Mesenchymal stem cell (in vitro differentiated cells and primary cell): ENCODE measurements at regions not wholly inside any gene's neighbourhood (a gene's known extent, or its start where the extent isn't known, plus 50 kb on each side); places are given as distances from the start of the nearest gene placed in this dataset.

Source experiments
- DNase-seq: peaks from one replicate; pipeline ENCODE4 v3.0.0-alpha.2; 2013
- H2AFZ ChIP-seq: one replicate; pipeline ENCODE4 v1.6.1; 2013; ENCODE audit warnings: low read depth, mild to moderate bottlenecking, control low read depth, inconsistent platforms, low read length, moderate library complexity
- H2AK5ac ChIP-seq: 2 replicates; pipeline ENCODE4 v1.6.1; 2013; ENCODE audit warnings: low read length, moderate library complexity, mild to moderate bottlenecking, inconsistent platforms; ENCODE audit not compliant: severe bottlenecking
- H2BK120ac ChIP-seq: one replicate; pipeline ENCODE4 v1.6.1; 2013; ENCODE audit warnings: low read depth, mild to moderate bottlenecking, inconsistent platforms, low read length, moderate library complexity
- H2BK12ac ChIP-seq, 2 experiments: one replicate each; pipeline ENCODE4 v1.6.1; 2013; ENCODE audit warnings: inconsistent platforms in 2 of 2, low read length in 2 of 2, mild to moderate bottlenecking in 2 of 2, moderate library complexity in 2 of 2, control low read depth in 1 of 2
- H2BK15ac ChIP-seq: one replicate; pipeline ENCODE4 v1.6.1; 2013; ENCODE audit warnings: mild to moderate bottlenecking, low read depth, inconsistent platforms; ENCODE audit not compliant: poor library complexity, severe bottlenecking
- H2BK5ac ChIP-seq: 2 replicates; pipeline ENCODE4 v1.6.1; 2013; ENCODE audit warnings: low read depth, mild to moderate bottlenecking, low read length, control low read depth, inconsistent platforms; ENCODE audit not compliant: poor library complexity, severe bottlenecking
- H3K14ac ChIP-seq, 2 experiments: one replicate each; pipeline ENCODE4 v1.6.1; 2013; ENCODE audit warnings: inconsistent platforms in 2 of 2, low read length in 2 of 2, control low read depth in 1 of 2, mild to moderate bottlenecking in 1 of 2, moderate library complexity in 1 of 2
- H3K18ac ChIP-seq, 2 experiments: one replicate each; pipeline ENCODE4 v1.6.1; 2013; ENCODE audit warnings: inconsistent platforms in 2 of 2, low read length in 2 of 2, control low read depth in 1 of 2, low read depth in 1 of 2, mild to moderate bottlenecking in 1 of 2
- H3K23ac ChIP-seq, 2 experiments: one replicate each; pipeline ENCODE4 v1.6.1; 2013; ENCODE audit warnings: inconsistent platforms in 2 of 2, low read length in 2 of 2, mild to moderate bottlenecking in 2 of 2, moderate library complexity in 2 of 2, control low read depth in 1 of 2
- H3K27ac ChIP-seq: 2 replicates; pipeline ENCODE4 v1.5.1; 2013; ENCODE audit warnings: mild to moderate bottlenecking, moderate library complexity, low read length, control low read depth, inconsistent platforms; ENCODE audit not compliant: poor library complexity, severe bottlenecking
- H3K27me3 ChIP-seq, 2 experiments: 2 replicates each; pipeline versions ENCODE4 v1.6.1 to v1.7.0; 2013; ENCODE audit warnings: low read length in 2 of 2, mild to moderate bottlenecking in 2 of 2, moderate library complexity in 2 of 2, control low read depth in 1 of 2, inconsistent platforms in 1 of 2; ENCODE audit not compliant: control insufficient read depth in 1 of 2, insufficient read depth in 1 of 2
- H3K36me3 ChIP-seq, 2 experiments: 2 replicates each; pipeline versions ENCODE4 v1.6.1 to v1.7.0; 2013; ENCODE audit warnings: low read length in 2 of 2, control low read depth in 1 of 2, inconsistent platforms in 1 of 2, low read depth in 1 of 2, mild to moderate bottlenecking in 1 of 2; ENCODE audit not compliant: insufficient read depth in 2 of 2, control insufficient read depth in 1 of 2
- H3K4ac ChIP-seq, 2 experiments: one replicate each; pipeline ENCODE4 v1.6.1; 2013; ENCODE audit warnings: inconsistent platforms in 2 of 2, low read length in 2 of 2, mild to moderate bottlenecking in 2 of 2, moderate library complexity in 2 of 2, control low read depth in 1 of 2, low read depth in 1 of 2
- H3K4me1 ChIP-seq: 2 replicates; pipeline ENCODE4 v1.6.1; 2013; ENCODE audit warnings: low read depth, low read length, control low read depth; ENCODE audit not compliant: control insufficient read depth, insufficient read depth
- H3K4me2 ChIP-seq: 2 replicates; pipeline ENCODE4 v1.6.1; 2013; ENCODE audit warnings: low read length, mild to moderate bottlenecking, inconsistent platforms; ENCODE audit not compliant: poor library complexity, severe bottlenecking
- H3K4me3 ChIP-seq, 2 experiments: 2 replicates each; pipeline versions ENCODE4 v1.5.1 to v1.7.0; 2013; ENCODE audit warnings: low read length in 2 of 2, mild to moderate bottlenecking in 2 of 2, control low read depth in 1 of 2, low read depth in 1 of 2; ENCODE audit not compliant: insufficient read depth in 1 of 2
- H3K79me1 ChIP-seq: replicated peaks from 2 replicates; pipeline ENCODE4 v1.6.1; 2013; ENCODE audit warnings: mild to moderate bottlenecking, control low read depth, low read length, inconsistent platforms; ENCODE audit not compliant: poor library complexity, severe bottlenecking
- H3K9ac ChIP-seq: 2 replicates; pipeline ENCODE4 v1.7.0; 2013; ENCODE audit warnings: mild to moderate bottlenecking, low read length, moderate library complexity
- H3K9me3 ChIP-seq: 2 replicates; pipeline ENCODE4 v1.7.0; 2013; ENCODE audit warnings: mild to moderate bottlenecking, low read length; ENCODE audit not compliant: control insufficient read depth
- H4K8ac ChIP-seq: one replicate; pipeline ENCODE4 v1.6.1; 2013; ENCODE audit warnings: inconsistent platforms, mild to moderate bottlenecking, low read length, moderate library complexity
- H4K91ac ChIP-seq: one replicate; pipeline ENCODE4 v1.6.1; 2013; ENCODE audit warnings: mild to moderate bottlenecking, low read length, inconsistent platforms
- WGBS: methylation state at CpG from one replicate; pipeline ENCODE4 v1.1.7; 2013; ENCODE audit warnings: mixed read lengths; 5-methylcytosine and 5-hydroxymethylcytosine counted together

- H2AK5ac ChIP-seq: no peak overlapping the region
- no peak overlapping the region for H3K4me3 ChIP-seq
- no peak overlapping the region for H3K14ac ChIP-seq
- H3K9me3 ChIP-seq: peaks cover 3% of the 10 kb centered on the region
- H4K91ac ChIP-seq: no peak overlapping the region
- WGBS: 40% methylated on average over 1 of the region's 1 CpG
- no peak overlapping the region for H2BK15ac ChIP-seq
- H3K23ac ChIP-seq: no peak overlapping the region
- no peaks in the 10 kb centered on the region for H3K36me3 ChIP-seq
- H3K4me2 ChIP-seq: no peak overlapping the region
- no peak overlapping the region for H2BK12ac ChIP-seq
- H3K4ac ChIP-seq: no peak overlapping the region
- H3K9ac ChIP-seq: no peak overlapping the region
- H3K27ac ChIP-seq: no peak overlapping the region
- H3K79me1 ChIP-seq: no peaks in the 10 kb centered on the region
- H2AFZ ChIP-seq: no peak overlapping the region
- H3K27me3 ChIP-seq: no peaks in the 10 kb centered on the region
- no peak overlapping the region for H2BK5ac ChIP-seq
- H3K18ac ChIP-seq: no peak overlapping the region
- no peaks in the 10 kb centered on the region for H3K4me1 ChIP-seq
- no peak for DNase-seq
- H4K8ac ChIP-seq: no peak overlapping the region
- no peak overlapping the region for H2BK120ac ChIP-seq
These were observed 290.9 kb downstream of the LRRIQ3 start for GRCh38 chr1:73907051-73907450.

GRCh38 chr1:73903092-73903491, 294.9 kb downstream of the LRRIQ3 start:
- H2BK5ac ChIP-seq: no peak overlapping the region
- H3K4me2 ChIP-seq: no peak overlapping the region
- no peak overlapping the region for H3K4me3 ChIP-seq
- H3K27me3 ChIP-seq: no peaks in the 10 kb centered on the region
- H2BK12ac ChIP-seq: no peak overlapping the region
- H3K18ac ChIP-seq: no peak overlapping the region
- no peaks in the 10 kb centered on the region for H3K79me1 ChIP-seq
- no peak overlapping the region for H2AFZ ChIP-seq
- H2AK5ac ChIP-seq: no peak overlapping the region
- H3K9ac ChIP-seq: no peak overlapping the region
- H3K27ac ChIP-seq: no peak overlapping the region
- H3K36me3 ChIP-seq: no peaks in the 10 kb centered on the region
- no peak overlapping the region for H3K14ac ChIP-seq
- no peak overlapping the region for H2BK120ac ChIP-seq
- no peak overlapping the region for H3K23ac ChIP-seq
- no peaks in the 10 kb centered on the region for H3K4me1 ChIP-seq
- no peak overlapping the region for H3K4ac ChIP-seq
- no peak overlapping the region for H2BK15ac ChIP-seq
- 62% methylated on average over 2 of the region's 3 CpGs for WGBS
- H4K91ac ChIP-seq: no peak overlapping the region
- DNase-seq: no peak
- no peak overlapping the region for H4K8ac ChIP-seq
- H3K9me3 ChIP-seq: no peaks in the 10 kb centered on the region

DNA sequence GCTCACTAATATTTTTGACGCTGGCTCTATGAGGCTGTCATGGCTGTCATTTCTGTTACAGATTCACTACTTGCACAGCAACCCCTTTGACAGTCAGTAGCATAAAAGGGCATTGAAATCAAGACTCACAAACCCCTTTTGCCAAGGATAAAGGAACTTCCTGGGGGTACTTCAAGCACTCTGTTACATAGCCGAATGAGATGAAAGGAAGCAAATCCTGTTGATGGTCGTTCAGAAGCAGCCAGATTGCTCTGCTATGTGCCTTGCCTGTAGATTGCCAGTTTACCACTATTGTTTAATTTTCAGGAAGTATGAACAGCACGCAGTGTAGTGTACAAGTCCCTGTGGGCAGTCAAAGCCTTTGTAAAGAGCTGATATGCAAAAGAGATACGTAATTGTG, 296.2 kb downstream of the LRRIQ3 start:
- WGBS: 66% methylated on average over 5 of the region's 5 CpGs

GRCh38 chr1:73899311-73899710, 298.7 kb downstream of the LRRIQ3 start:
- DNase-seq: no peak

More for the DNA sequence above, 296.2 kb downstream of the LRRIQ3 start:
- Histone ChIP-seq H2BK5ac (no peak overlapping the region), H3K18ac (no peak overlapping the region), H3K36me3 (no peaks in the 10 kb centered on the region), H2BK15ac (no peak overlapping the region), H2AFZ (no peak overlapping the region), H3K79me1 (no peaks in the 10 kb centered on the region), H2BK120ac (no peak overlapping the region), H3K27ac (no peak overlapping the region), H3K4ac (no peak overlapping the region), H2BK12ac (no peak overlapping the region), H3K4me2 (no peak overlapping the region), H4K91ac (no peak overlapping the region), H3K9me3 (no peaks in the 10 kb centered on the region), H3K4me3 (no peak overlapping the region), H3K27me3 (no peaks in the 10 kb centered on the region), H3K23ac (no peak overlapping the region), H3K9ac (no peak overlapping the region), H3K4me1 (no peaks in the 10 kb centered on the region), H2AK5ac (no peak overlapping the region), H3K14ac (no peak overlapping the region), H4K8ac (no peak overlapping the region)
- no peak for DNase-seq

More at GRCh38 chr1:73899311-73899710, 298.7 kb downstream of the LRRIQ3 start:
- H3K4me1 ChIP-seq: no peaks in the 10 kb centered on the region
- H2AK5ac ChIP-seq: no peak overlapping the region
- no peak overlapping the region for H4K8ac ChIP-seq
- WGBS: 64% methylated on average over 2 of the region's 3 CpGs
- H2BK12ac ChIP-seq: no peak overlapping the region
- H3K9me3 ChIP-seq: no peaks in the 10 kb centered on the region
- H2AFZ ChIP-seq: no peak overlapping the region
- H4K91ac ChIP-seq: no peak overlapping the region
- H3K79me1 ChIP-seq: no peaks in the 10 kb centered on the region
- no peak overlapping the region for H3K4me2 ChIP-seq
- no peak overlapping the region for H3K23ac ChIP-seq
- H3K4me3 ChIP-seq: no peak overlapping the region
- no peak overlapping the region for H2BK15ac ChIP-seq
- no peaks in the 10 kb centered on the region for H3K36me3 ChIP-seq
- H2BK5ac ChIP-seq: no peak overlapping the region
- H3K4ac ChIP-seq: no peak overlapping the region
- no peak overlapping the region for H3K9ac ChIP-seq
- no peak overlapping the region for H2BK120ac ChIP-seq
- no peak overlapping the region for H3K18ac ChIP-seq
- no peak overlapping the region for H3K27ac ChIP-seq
- H3K14ac ChIP-seq: no peak overlapping the region
- no peaks in the 10 kb centered on the region for H3K27me3 ChIP-seq
